HG03196 (cell line): ENCODE measurements at regions not wholly inside any gene's neighbourhood (a gene's known extent, or its start where the extent isn't known, plus 50 kb on each side); places are given as distances from the start of the nearest gene placed in this dataset.

Experiments
- ATAC-seq: cut with Tn5 transposase; IDR thresholded peaks from one replicate; pipeline ENCODE4 v1.9.1; 2021; ENCODE audit not compliant: unreplicated experiment

GRCh38 chr5:93184041-93184440 lies 397.0 kb downstream of the NR2F1-AS1 start:
- no peak for ATAC-seq

- no peak for ATAC-seq
These were observed 401.6 kb downstream of the NR2F1-AS1 start for GRCh38 chr5:93179466-93179865.

- no peak for ATAC-seq
These were observed 406.1 kb downstream of the NR2F1-AS1 start for GRCh38 chr5:93174930-93175329.

- no peak for ATAC-seq
These were observed 415.5 kb downstream of the NR2F1-AS1 start for GRCh38 chr5:93165559-93165958.

GRCh38 chr5:93164690-93165089 lies 416.3 kb downstream of the NR2F1-AS1 start:
- no peak for ATAC-seq

DNA sequence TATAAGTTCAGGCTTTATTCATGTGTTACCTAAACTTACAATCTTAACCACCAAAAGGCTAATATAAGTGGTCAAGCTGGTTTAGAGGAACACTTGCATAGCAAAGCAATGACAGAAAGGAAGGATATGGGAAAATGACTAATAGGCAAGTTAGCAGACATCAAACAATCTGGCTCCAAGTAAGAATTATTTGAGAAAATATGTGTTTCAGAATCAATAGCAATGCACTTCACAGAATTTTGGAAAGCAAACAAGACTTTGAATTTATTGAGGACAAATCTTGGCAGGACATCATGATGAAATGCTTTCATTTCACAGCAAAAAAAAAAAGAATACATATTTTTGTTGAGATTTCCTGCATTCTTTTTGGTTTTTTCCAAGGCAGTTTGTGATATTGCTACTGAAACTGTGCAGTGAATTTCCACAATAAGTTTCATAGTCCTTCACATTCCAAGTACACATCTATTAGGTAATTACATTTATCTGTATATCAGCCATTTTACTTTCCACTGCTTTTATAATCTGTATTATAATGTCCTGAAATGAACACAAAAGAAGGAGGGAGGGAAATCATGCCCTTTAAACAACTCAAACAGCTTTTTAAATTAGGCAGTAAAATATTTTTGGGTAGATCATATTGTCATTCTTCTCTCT lies 417.9 kb downstream of the NR2F1-AS1 start:
- ATAC-seq, result no peak

DNA sequence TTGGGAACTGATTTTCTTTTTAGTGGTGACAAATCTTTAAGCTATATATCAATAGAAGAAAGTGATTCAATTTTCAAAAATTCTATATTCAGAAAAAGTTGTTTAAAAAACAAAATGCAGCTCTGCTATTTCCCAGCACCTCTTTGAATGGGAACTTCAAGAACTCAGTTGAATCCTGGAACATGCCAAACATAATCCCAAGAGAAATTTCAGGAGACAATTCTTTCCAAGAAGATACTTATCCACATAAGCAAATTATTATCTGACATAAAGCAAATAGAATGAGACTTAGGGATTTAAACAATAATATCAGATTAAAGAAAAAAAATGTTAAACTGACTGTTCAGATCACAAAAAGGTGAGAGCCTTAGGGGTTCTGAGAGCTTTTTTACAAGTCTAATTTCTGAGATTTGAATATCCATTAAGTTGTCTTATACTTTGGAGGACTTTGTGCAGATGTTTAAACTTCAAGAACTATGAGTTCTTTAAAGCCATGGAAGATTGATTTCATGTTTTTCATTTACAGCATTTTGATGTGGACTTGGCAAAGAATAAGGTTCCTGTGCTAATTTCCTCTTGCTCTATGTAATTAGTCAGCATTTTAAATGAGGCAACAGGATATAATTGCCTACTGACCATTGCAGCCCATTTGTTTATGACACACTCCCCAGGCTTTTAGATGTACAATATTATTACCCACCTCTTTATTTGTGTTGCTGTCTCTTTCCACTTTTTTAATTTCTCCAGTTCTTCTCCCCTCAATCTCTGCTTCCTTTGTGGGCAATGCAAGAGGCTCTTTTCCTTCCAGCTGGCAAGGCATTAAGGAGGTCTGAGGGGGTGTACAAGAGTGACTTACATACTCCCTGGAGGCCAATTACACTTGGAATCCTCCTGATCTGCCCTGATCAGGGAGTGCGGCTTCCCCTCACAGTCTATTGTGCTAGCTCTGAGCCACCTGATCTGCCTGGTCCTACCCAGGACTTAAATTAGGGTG lies 419.1 kb downstream of the NR2F1-AS1 start:
- no peak for ATAC-seq

DNA sequence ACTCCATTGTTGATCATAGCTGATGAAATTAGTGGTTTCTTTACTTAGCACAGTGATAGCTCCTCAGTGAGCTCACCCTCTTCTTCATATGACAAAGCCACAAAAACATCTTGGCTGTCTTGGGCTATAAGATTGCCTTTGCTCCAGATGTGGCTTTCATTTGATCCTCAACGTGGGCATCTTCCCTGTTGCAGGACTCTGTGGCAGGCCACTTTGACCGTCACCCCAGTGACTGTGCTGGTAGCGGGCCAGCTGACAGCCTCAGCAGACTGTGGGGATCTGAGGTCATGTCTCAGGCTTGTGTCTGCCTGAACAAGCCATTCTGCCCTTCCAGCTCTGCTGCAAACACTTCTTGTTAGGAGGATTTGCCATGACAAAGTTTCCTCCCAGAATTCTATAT lies 422.2 kb downstream of the NR2F1-AS1 start:
- no peak for ATAC-seq

DNA sequence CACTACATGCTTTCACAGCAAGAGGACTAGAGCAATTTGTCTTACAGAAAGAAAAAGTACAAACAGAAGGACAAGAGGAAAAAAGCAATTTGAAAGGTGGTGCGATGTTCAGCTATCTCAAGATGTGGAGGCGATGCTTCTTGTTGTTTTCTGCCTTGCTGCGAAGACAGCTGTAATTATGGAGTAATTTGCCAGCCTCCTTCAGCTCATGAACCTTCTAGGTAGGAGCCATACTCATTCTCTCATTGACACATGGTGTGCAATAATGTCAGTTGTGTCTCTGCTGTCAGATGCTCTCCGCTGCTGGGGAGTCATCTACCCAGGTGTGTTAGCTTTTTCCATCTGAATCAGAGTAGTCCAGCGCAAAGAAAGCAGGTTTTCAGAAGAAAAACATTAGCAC lies 424.5 kb downstream of the NR2F1-AS1 start:
- ATAC-seq, result no peak

DNA sequence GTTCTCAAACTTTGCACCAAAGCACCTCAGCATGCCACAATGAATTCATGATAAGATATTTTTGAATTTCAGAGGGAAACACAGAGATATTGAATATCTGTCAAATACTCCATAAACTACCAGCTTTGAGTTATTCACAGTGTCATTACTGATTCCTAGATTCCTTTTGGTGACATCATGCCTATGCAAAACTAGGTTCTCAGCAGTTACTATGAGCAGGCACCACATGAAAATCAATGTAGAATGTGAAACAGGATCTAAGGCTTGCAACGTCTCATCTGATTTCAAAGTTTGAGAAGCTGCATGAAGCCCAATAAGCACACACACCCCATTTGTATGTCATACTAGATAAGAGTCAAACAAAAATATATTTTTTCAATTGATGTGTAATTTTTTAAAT lies 426.5 kb downstream of the NR2F1-AS1 start:
- no peak for ATAC-seq

GRCh38 chr5:93153461-93153860 lies 427.6 kb downstream of the NR2F1-AS1 start:
- no peak for ATAC-seq

DNA sequence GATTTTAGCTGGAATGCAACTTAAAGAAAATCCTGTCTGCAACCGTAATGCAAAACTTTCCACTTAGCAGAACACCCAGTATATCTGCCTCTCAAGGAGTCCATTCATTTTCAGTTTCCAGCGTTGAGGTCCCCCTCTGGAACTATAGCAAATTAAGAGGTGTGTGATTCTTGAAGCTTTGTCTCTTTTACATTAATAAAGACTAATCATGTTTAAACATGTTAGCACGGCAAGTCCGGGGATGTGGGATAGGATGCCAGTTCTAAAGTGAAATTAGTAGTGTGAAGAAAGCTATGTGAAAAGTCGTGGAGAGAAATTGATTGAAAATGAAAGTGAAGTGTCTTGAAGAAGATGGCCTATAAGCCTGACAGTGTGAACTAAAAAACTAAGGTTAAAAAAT lies 429.1 kb downstream of the NR2F1-AS1 start:
- ATAC-seq, result no peak

GRCh38 chr5:93151121-93151520 lies 429.9 kb downstream of the NR2F1-AS1 start:
- ATAC-seq, result no peak

GRCh38 chr5:93150311-93151012 lies 430.6 kb downstream of the NR2F1-AS1 start:
- no peak for ATAC-seq

- ATAC-seq, result no peak
These were observed 435.3 kb downstream of the NR2F1-AS1 start for GRCh38 chr5:93145767-93146166.

DNA sequence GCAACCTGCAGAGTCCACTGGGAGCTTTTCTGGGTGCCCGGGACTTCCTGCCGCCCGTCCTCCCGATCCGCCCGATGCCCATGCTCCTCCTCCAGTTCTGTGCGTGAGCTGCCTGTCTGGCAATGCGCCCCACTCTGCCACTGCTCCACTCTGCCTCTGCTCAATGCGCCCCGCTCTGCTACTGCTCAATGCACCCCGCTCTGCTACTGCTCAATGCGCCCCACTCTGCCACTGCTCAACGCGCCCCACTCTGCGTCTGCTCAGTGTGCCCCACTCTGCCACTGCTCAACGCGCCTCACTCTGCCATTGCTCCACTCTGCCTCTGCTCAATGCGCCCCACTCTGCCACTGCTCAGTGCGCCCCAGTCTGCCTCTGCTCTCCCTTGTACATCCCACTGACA lies 436.0 kb downstream of the NR2F1-AS1 start:
- no peak for ATAC-seq

GRCh38 chr5:93141969-93142368 lies 439.1 kb downstream of the NR2F1-AS1 start:
- ATAC-seq, result no peak

DNA sequence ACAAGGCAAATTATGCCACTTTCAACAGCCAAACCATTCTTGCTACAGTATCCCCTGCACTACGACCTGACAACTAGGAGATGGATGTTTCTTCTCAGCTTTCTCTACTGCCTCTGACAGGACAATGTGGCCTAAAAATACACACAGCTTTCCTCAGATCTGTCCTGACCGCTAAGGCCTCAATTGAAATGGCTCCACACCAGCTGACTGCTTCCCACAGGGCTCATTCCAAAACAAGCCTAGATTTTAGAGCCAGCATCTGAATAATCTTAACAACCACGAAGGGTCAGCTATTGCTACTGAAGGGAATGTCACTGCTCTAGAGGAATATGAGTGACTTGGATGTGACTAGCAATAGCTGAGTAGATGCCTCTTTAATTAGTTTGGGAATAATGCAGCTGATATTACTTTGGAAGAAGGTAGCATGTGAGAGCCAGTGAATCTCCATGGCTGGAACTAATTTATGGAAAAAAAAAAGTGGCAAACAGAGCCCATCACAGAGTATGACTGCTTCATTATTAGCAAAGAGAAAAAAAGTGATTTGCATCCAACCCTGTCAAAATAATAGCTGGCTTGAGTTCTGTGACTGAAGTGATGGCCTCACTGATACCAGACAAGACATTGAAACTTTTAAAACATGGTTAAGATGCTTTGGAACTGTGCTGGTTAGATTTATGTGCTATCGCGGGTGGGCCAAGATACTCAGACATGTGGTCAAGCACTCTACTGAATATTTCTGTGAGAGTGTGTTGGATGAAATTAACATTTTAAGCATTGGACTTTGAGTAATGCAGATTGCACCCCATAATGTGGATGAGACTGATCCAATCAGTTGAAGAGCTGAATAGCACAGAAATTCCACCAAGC lies 450.2 kb downstream of the NR2F1-AS1 start:
- ATAC-seq, result no peak

DNA sequence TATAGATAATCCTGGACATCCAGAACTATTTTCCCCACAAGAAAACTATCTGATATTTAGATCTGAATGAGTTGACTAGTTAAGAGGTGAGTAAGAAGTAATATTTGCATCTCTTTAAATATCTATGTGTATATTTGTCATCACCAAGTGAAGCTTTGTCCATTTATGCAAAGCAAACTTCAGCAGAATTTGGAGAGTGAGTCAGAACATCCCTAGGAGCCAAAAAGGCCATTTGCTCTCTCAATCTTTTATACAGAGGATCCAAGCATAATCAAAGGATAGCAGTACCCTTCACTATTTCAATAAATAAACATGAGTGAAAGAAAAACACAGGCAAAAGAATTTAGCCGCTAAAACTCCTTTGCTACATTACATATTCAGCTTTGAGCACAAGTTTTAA lies 454.4 kb downstream of the NR2F1-AS1 start:
- no peak for ATAC-seq

DNA sequence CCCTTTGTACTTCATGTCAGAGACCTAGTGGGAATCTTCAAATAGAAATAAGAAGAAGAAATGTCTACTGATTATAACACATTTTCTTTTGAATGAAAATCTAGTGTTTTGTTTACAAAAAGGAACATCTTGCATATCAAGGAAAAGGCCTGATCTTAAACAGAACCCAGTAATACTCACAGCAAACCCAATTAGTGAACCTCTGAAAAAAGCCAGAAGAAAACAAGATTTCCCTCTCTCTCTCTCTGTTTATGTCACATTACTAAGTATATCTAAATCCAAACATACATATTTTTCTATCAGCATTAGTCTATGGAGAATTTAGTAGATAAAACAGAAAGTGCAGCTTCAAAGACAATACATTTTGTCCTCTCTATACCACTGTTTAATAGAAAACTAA lies 457.9 kb downstream of the NR2F1-AS1 start:
- ATAC-seq, result no peak

DNA sequence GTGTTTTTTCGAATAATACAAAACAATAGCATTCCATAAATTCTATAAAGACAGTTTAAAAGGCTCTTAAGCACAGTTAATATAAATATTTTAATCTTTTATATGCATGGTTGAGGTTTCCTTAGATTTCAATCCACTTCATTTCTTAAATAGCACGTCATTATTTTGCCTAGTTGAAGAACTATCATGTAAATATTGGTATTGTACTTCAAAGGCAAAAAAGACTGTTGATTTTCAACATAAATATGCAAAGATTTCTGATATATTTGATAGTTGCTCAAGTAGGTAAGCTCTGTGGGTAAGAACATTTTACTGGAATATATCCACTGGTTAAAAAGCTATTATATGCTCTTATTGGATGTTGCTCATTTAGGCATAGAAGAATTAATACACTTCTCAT lies 458.6 kb downstream of the NR2F1-AS1 start:
- no peak for ATAC-seq
